GM23248 (cell line): ENCODE measurements at regions not wholly inside any gene's neighbourhood (a gene's known extent, or its start where the extent isn't known, plus 50 kb on each side); places are given as distances from the start of the nearest gene placed in this dataset.

Source experiments
- DNase-seq: peaks from one replicate; pipeline ENCODE4 v3.0.0-alpha.2; 2015
- H2AFZ ChIP-seq: fragments of 200-600 bp; sonication (generic); 2 replicates; pipeline ENCODE4 v1.6.1; 2016; ENCODE audit warnings: antibody characterized with exemption
- H3F3A ChIP-seq: fragments of 200-600 bp; sonication (generic); 2 replicates; pipeline ENCODE4 v1.6.1; 2016; ENCODE audit warnings: mild to moderate bottlenecking, antibody characterized with exemption, mixed run types; ENCODE audit not compliant: insufficient read depth
- H3K27ac ChIP-seq: fragments of 200-600 bp; sonication (generic); 2 replicates; pipeline ENCODE4 v1.5.1; 2016; ENCODE audit warnings: mild to moderate bottlenecking
- H3K27me3 ChIP-seq: fragments of 200-600 bp; sonication (generic); replicated peaks from 2 replicates; pipeline ENCODE4 v1.6.1; 2016; ENCODE audit warnings: mild to moderate bottlenecking; ENCODE audit not compliant: insufficient read depth
- H3K36me3 ChIP-seq: fragments of 200-600 bp; sonication (generic); 2 replicates; pipeline ENCODE4 v1.6.1; 2016; ENCODE audit warnings: low read depth, mild to moderate bottlenecking
- H3K4me1 ChIP-seq: fragments of 200-600 bp; sonication (generic); 2 replicates; pipeline ENCODE4 v1.6.1; 2016; ENCODE audit warnings: mild to moderate bottlenecking; ENCODE audit not compliant: insufficient read depth
- H3K4me2 ChIP-seq: fragments of 200-600 bp; sonication (generic); one replicate; pipeline ENCODE4 v1.6.1; 2016; ENCODE audit warnings: mild to moderate bottlenecking; ENCODE audit not compliant: unreplicated experiment
- H3K4me3 ChIP-seq: fragments of 200-600 bp; sonication (generic); 2 replicates; pipeline ENCODE4 v1.5.1; 2016; ENCODE audit warnings: mild to moderate bottlenecking
- H3K79me2 ChIP-seq: fragments of 200-600 bp; sonication (generic); 2 replicates; pipeline ENCODE4 v1.6.1; 2016; ENCODE audit warnings: mild to moderate bottlenecking; ENCODE audit not compliant: insufficient read depth
- H3K9ac ChIP-seq: fragments of 200-600 bp; sonication (generic); 2 replicates; pipeline ENCODE4 v1.6.1; 2016; ENCODE audit warnings: mild to moderate bottlenecking
- H3K9me2 ChIP-seq: fragments of 200-600 bp; sonication (generic); 2 replicates; pipeline ENCODE4 v1.6.1; 2016; ENCODE audit warnings: mixed run types, mild to moderate bottlenecking, moderate library complexity; ENCODE audit not compliant: insufficient read depth
- H3K9me3 ChIP-seq: fragments of 200-600 bp; sonication (generic); one replicate; pipeline ENCODE4 v1.6.1; 2017; ENCODE audit warnings: low read depth
- H4K20me1 ChIP-seq: fragments of 200-600 bp; sonication (generic); 2 replicates; pipeline ENCODE4 v1.6.0; 2016; ENCODE audit not compliant: insufficient read depth
- EZH2 ChIP-seq: fragments of 200-600 bp; sonication (generic); IDR thresholded peaks from 2 replicates; pipeline ENCODE4 v1.6.1; 2018; ENCODE audit warnings: antibody characterized with exemption, mild to moderate bottlenecking; ENCODE audit not compliant: insufficient read depth, poor library complexity, severe bottlenecking
- EZH2phosphoT487 ChIP-seq: fragments of 200-600 bp; sonication (generic); IDR thresholded peaks from 2 replicates; pipeline ENCODE4 v1.6.1; 2018; ENCODE audit warnings: antibody characterized with exemption, moderate library complexity, mild to moderate bottlenecking, low read depth; ENCODE audit not compliant: insufficient read depth
- WGBS, 2 experiments: methylation state at CpG; one replicate each; pipeline ENCODE4 v1.1.6; 2015 to 2017; ENCODE audit warnings: low lambda C conversion rate in 2 of 2, low coverage in 1 of 2; ENCODE audit errors: missing lambda C conversion rate in 2 of 2; 5-methylcytosine and 5-hydroxymethylcytosine counted together
- in situ Hi-C: fragments of 300-500 bp; cut with MboI; formaldehyde crosslinking; loops from 2 replicates; pipeline ENCODE4 v1.15.0; 2020

DNA sequence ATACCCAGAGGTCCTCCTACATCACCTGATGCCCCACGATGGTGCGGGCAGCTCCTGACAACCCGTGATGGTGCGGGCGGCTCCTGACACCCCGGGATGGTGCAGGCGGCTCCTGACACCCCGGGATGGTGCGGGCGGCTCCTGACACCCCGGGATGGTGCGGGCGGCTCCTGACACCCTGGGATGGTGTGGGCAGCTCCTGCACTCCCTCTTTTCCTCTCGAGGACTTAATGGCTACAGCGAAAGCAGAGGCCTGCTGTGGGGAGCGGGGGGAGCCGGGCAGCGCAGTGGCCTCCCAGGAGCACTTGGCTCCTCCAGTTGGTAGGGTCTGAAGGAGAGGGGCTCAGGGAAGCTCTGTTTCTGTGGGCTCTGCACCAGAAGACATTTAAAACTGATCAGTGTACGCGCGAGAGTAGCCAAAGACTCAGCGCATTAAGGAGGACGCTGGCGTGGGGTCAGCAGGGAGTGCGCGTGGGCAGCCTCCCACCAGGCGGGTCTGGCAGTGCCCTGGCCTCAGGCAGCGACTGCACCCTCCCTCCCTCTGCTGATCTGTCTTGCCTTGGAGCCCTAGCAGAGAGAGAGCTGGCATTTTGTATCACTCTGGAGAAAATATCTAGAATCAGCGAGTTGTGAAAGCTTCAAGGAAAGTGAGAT lies 464.5 kb upstream of the MYT1L start:
- no peaks in the 10 kb centered on the region for H3K9me2 ChIP-seq
- in situ Hi-C loops = no loop called here

DNA sequence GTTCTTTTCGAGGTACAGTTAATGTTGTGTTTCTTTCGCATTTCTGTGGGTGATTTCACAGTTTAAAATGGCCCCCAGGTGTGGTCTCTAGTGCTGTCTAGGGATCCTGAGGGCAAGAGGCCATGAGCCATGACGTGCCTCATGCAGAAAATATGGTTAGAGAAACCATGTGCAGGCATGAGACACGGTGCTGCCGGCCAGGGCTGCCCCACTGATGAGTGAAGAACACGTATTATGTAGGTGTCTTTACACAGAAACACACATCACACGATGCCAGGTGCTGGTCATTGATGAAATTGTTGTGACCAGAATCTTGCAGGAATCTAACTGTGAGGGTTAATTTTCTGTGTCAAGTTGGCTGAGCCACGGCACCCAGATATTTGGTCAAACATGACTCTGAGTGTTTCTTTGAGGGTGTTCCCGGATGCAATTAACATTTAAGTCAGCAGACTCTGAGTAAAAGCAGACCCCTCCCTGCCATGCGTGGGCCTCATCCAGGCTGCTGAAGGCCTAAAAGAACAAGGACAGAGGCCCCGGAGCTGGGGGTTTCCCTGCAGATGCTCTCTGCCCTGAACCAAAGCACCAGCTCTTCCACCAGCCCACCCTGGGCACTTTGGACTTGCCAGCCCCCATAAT lies 463.0 kb upstream of the MYT1L start:
- Histone ChIP-seq H3K9me2 (no peaks in the 10 kb centered on the region), H3K4me3 (no peak overlapping the region), H4K20me1 (no peaks in the 10 kb centered on the region), H3F3A (no peaks in the 10 kb centered on the region), H3K36me3 (no peaks in the 10 kb centered on the region), H2AFZ (no peak overlapping the region), H3K9me3 (no peaks in the 10 kb centered on the region), H3K4me1 (no peaks in the 10 kb centered on the region), H3K27me3 (no peaks in the 10 kb centered on the region), H3K9ac (no peak overlapping the region), H3K79me2 (no peaks in the 10 kb centered on the region), H3K27ac (no peak overlapping the region), H3K4me2 (no peak overlapping the region)
- no peak for TF ChIP-seq EZH2phosphoT487
- TF ChIP-seq EZH2 = no peak
- in situ Hi-C loops = no loop called here
- 12 to 14% methylated on average over 11 of the region's 11 CpGs for WGBS, 2 experiments
- DNase-seq = no peak

More for the DNA sequence above, 464.5 kb upstream of the MYT1L start:
- H3K4me3 ChIP-seq = no peak overlapping the region
- no peaks in the 10 kb centered on the region for H3K36me3 ChIP-seq
- no peak overlapping the region for H2AFZ ChIP-seq
- no peaks in the 10 kb centered on the region for H3K9me3 ChIP-seq
- no peak overlapping the region for H3K4me2 ChIP-seq
- H3K79me2 ChIP-seq = no peaks in the 10 kb centered on the region
- no peak overlapping the region for H3K27ac ChIP-seq
- 74 to 78% methylated on average over 20 to 27 of the region's 29 CpGs for WGBS, 2 experiments
- no peaks in the 10 kb centered on the region for H4K20me1 ChIP-seq
- TF ChIP-seq EZH2 = no peak
- no peak for TF ChIP-seq EZH2phosphoT487
- H3F3A ChIP-seq = no peaks in the 10 kb centered on the region
- no peak for DNase-seq
- H3K27me3 ChIP-seq = no peaks in the 10 kb centered on the region
- H3K4me1 ChIP-seq = no peaks in the 10 kb centered on the region
- no peak overlapping the region for H3K9ac ChIP-seq

DNA sequence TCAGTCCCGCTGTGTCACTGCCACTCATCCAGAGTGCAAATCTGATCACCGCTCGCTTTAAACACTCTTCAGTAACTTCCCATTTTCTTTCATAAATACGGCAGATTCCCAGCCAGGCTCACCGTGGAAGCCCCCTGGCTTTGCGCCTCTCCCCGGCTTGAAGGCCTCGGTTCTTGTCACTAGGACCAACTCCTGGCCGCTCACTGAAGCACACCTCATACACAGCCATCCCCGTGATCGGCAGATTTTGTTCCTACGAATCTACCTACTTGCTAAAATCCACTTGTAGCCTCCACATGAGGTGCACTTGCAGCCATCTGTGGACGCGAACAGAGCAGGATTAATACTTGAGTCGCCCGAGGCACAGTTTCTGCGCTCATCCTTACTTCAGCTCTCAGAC lies 462.4 kb upstream of the MYT1L start:
- Histone ChIP-seq H3K27ac (no peak overlapping the region), H3K9me3 (no peaks in the 10 kb centered on the region)

DNA sequence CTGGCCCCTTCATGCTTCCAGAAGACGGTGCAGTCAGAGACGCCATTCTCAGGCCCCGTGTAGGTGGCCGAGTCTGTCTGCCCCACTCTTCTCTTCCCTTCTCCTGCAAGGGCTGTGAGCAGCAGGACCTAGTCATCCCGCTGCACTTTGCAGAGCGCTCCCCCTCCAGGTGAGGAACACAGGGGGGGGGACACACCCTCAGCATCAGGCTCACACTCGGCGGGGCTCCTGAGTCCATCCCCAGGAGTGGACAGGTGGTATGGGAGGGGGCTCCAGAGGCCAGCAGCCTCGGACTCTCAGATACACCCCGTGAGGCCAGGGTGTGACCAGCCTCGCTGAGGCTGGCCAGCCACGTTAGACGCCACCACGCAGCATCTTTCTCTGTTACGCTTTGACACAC lies 460.5 kb upstream of the MYT1L start:
- Histone ChIP-seq H3K36me3 (no peaks in the 10 kb centered on the region), H3K27me3 (no peaks in the 10 kb centered on the region), H3K9ac (no peak overlapping the region), H4K20me1 (no peaks in the 10 kb centered on the region), H2AFZ (no peak overlapping the region), H3K4me2 (no peak overlapping the region), H3F3A (no peaks in the 10 kb centered on the region), H3K79me2 (no peaks in the 10 kb centered on the region), H3K4me3 (no peak overlapping the region), H3K27ac (no peak overlapping the region), H3K4me1 (no peaks in the 10 kb centered on the region), H3K9me3 (no peaks in the 10 kb centered on the region), H3K9me2 (no peaks in the 10 kb centered on the region)
- 58 to 59% methylated on average over 15 of the region's 15 CpGs for WGBS, 2 experiments
- DNase-seq = no peak
- in situ Hi-C loops = no loop called here
- no peak for TF ChIP-seq EZH2phosphoT487

More for the DNA sequence above, 462.4 kb upstream of the MYT1L start:
- Histone ChIP-seq H3K4me2 (no peak overlapping the region), H3K9me2 (no peaks in the 10 kb centered on the region), H3F3A (no peaks in the 10 kb centered on the region), H3K36me3 (no peaks in the 10 kb centered on the region), H3K27me3 (no peaks in the 10 kb centered on the region), H4K20me1 (no peaks in the 10 kb centered on the region), H3K79me2 (no peaks in the 10 kb centered on the region), H3K4me1 (no peaks in the 10 kb centered on the region), H2AFZ (no peak overlapping the region), H3K4me3 (no peak overlapping the region), H3K9ac (no peak overlapping the region)
- no peak for DNase-seq
- in situ Hi-C loops = no loop called here
- TF ChIP-seq EZH2phosphoT487 = no peak
- TF ChIP-seq EZH2 = no peak
- 67 to 75% methylated on average over 17 of the region's 17 CpGs for WGBS, 2 experiments
